Esophagus muscularis mucosa (tissue), 4 donors: ENCODE measurements at regions not wholly inside any gene's neighbourhood (a gene's known extent, or its start where the extent isn't known, plus 50 kb on each side); places are given as distances from the start of the nearest gene placed in this dataset.

Experiments used
- EP300 ChIP-seq: sonication (generic); formaldehyde crosslinking; IDR thresholded peaks from one replicate; pipeline ENCODE4 v1.6.1; 2017; ENCODE audit warnings: antibody characterized with exemption
- POLR2A ChIP-seq: fragments of 450-650 bp; IDR thresholded peaks from one replicate; pipeline ENCODE4 v1.6.1; 2017; ENCODE audit warnings: antibody characterized with exemption, moderate library complexity, mild to moderate bottlenecking, low read depth
- POLR2AphosphoS5 ChIP-seq, 2 donors: sonication (generic); formaldehyde crosslinking; IDR thresholded peaks; one replicate each; pipeline ENCODE4 v1.6.1; 2017; ENCODE audit warnings: antibody characterized with exemption in 2 of 2
- TF ChIP-seq, protein P1 (sequence below), 3 experiments: fragments of 200-600 bp in 2 of 3; fragments of 450-650 bp in 1 of 3; sonication (generic) in 2 of 3; IDR thresholded peaks; one replicate each; pipeline ENCODE4 v1.5.1; 2017 to 2019; ENCODE audit warnings: antibody characterized with exemption in 3 of 3, mild to moderate bottlenecking in 2 of 3, moderate library complexity in 1 of 3

DNA sequence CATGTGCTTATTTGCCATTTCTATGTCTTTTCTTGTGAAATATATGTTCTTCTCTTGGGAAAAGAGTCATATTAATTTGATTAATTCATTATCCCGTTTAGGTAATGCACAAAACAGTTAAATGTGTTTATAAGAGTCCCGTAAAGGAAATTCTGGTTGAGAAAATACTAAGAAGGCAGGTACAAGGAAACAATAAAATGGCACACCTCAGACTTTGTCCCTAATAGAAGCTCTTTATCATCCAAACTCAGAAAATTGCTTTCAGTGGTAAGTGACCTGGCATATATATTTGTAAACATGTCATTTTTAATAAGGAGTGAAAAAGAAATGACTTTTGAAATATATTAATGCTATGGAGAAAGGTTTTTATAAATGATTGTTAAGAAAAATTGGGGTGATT, 540.5 kb upstream of the CITED2 start:
- TF ChIP-seq POLR2AphosphoS5 (IDR thresholded peaks at IDR 0.05): no peak
- TF ChIP-seq, protein P1, sequence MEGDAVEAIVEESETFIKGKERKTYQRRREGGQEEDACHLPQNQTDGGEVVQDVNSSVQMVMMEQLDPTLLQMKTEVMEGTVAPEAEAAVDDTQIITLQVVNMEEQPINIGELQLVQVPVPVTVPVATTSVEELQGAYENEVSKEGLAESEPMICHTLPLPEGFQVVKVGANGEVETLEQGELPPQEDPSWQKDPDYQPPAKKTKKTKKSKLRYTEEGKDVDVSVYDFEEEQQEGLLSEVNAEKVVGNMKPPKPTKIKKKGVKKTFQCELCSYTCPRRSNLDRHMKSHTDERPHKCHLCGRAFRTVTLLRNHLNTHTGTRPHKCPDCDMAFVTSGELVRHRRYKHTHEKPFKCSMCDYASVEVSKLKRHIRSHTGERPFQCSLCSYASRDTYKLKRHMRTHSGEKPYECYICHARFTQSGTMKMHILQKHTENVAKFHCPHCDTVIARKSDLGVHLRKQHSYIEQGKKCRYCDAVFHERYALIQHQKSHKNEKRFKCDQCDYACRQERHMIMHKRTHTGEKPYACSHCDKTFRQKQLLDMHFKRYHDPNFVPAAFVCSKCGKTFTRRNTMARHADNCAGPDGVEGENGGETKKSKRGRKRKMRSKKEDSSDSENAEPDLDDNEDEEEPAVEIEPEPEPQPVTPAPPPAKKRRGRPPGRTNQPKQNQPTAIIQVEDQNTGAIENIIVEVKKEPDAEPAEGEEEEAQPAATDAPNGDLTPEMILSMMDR (IDR thresholded peaks at IDR 0.05): no peak
- TF ChIP-seq POLR2A: no peak
- TF ChIP-seq EP300: no peak
